ENCODE measurements at regions not wholly inside any gene's neighbourhood (a gene's known extent, or its start where the extent isn't known, plus 50 kb on each side); places are given as distances from the start of the nearest gene placed in this dataset.
"Not testable (repeated sequence)": the region's sequence is repeated elsewhere in the genome, so short reads cannot be mapped to it uniquely, and the experiment has no call there.

GRCh38 chr11:54797906-54798305, 91.3 kb downstream of the OR4A5 start:
- H3K4me3 Mint-ChIP-seq; H3K36me3 Mint-ChIP-seq (ENCODE audit: low read depth); H3K4me1 Mint-ChIP-seq; CTCF ChIA-PET; POLR2A ChIA-PET; DNase-seq; H3K27me3 Mint-ChIP-seq; H3K27ac Mint-ChIP-seq: not testable (repeated sequence)
- peaks cover 48% of the 10 kb centered on the region for H3K9me3 Mint-ChIP-seq

- CTCF ChIA-PET = no interaction called here
- H3K36me3 Mint-ChIP-seq (ENCODE audit: low read depth) = peaks cover 2% of the 10 kb centered on the region
- H3K27ac Mint-ChIP-seq = no peak overlapping the region
- H3K4me3 Mint-ChIP-seq = no peak overlapping the region
- H3K27me3 Mint-ChIP-seq = no peaks in the 10 kb centered on the region
- no peak for DNase-seq
- no peaks in the 10 kb centered on the region for H3K4me1 Mint-ChIP-seq
- POLR2A ChIA-PET = no interaction called here
- peaks cover 42% of the 10 kb centered on the region for H3K9me3 Mint-ChIP-seq
Measured at GRCh38 chr11:54832676-54833075, 126.0 kb downstream of the OR4A5 start.

GRCh38 chr11:54855047-54855446, 148.4 kb downstream of the OR4A5 start:
- H3K27ac Mint-ChIP-seq; H3K4me3 Mint-ChIP-seq; H3K36me3 Mint-ChIP-seq (ENCODE audit: low read depth); DNase-seq; H3K27me3 Mint-ChIP-seq; POLR2A ChIA-PET; H3K4me1 Mint-ChIP-seq: not testable (repeated sequence)
- CTCF ChIA-PET = interaction anchor here (0.9 kb wide), 1 partner anchor 853 kb away, joined by 3 read pairs; no protein-coding TSS in a partner anchor
- peaks cover 30% of the 10 kb centered on the region for H3K9me3 Mint-ChIP-seq
